ENCODE measurements at regions not wholly inside any gene's neighbourhood (a gene's known extent, or its start where the extent isn't known, plus 50 kb on each side); places are given as distances from the start of the nearest gene placed in this dataset.

DNA sequence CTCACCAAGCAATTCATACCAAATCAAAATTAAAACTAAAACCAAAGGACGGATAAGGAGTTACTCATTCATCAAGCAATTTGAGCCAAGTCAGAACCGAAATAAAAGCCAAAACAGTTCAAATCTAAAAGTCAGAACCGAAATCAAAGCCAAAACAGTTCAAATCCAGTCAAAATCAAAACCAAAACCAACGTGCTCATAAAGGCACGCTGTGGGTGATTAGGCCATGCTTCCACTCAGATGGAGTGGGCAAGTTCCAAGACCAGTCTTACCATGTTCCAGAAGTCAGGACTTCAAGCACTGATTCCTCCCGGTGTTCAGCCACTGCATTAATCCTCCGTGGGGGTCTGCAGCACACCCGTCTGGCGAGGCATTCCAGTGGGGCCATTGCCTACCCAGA lies 409.3 kb downstream of the TGFB2 start:
- TF ChIP-seq, protein P1, sequence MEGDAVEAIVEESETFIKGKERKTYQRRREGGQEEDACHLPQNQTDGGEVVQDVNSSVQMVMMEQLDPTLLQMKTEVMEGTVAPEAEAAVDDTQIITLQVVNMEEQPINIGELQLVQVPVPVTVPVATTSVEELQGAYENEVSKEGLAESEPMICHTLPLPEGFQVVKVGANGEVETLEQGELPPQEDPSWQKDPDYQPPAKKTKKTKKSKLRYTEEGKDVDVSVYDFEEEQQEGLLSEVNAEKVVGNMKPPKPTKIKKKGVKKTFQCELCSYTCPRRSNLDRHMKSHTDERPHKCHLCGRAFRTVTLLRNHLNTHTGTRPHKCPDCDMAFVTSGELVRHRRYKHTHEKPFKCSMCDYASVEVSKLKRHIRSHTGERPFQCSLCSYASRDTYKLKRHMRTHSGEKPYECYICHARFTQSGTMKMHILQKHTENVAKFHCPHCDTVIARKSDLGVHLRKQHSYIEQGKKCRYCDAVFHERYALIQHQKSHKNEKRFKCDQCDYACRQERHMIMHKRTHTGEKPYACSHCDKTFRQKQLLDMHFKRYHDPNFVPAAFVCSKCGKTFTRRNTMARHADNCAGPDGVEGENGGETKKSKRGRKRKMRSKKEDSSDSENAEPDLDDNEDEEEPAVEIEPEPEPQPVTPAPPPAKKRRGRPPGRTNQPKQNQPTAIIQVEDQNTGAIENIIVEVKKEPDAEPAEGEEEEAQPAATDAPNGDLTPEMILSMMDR (IDR thresholded peaks at IDR 0.05; ENCODE audit: low read depth, low read length), result no peak
- no peaks in the 10 kb centered on the region for H3K9me3 ChIP-seq (ENCODE audit: severe bottlenecking)
- H3K27ac ChIP-seq, result no peak overlapping the region
- no peak overlapping the region for H3K4me3 ChIP-seq (ENCODE audit: low read depth, low read length)
- H3K36me3 ChIP-seq, result no peaks in the 10 kb centered on the region
- H3K27me3 ChIP-seq (ENCODE audit: insufficient read depth, low read depth, severe bottlenecking), result no peaks in the 10 kb centered on the region
- no peak for DNase-seq

GRCh38 chr1:218755128-218755527 lies 410.0 kb downstream of the TGFB2 start:
- no peak for DNase-seq
- no peak overlapping the region for H3K27ac ChIP-seq
- no peaks in the 10 kb centered on the region for H3K36me3 ChIP-seq
- TF ChIP-seq, protein P1 (IDR thresholded peaks at IDR 0.05; ENCODE audit: low read depth, low read length), result no peak
- no peaks in the 10 kb centered on the region for H3K9me3 ChIP-seq (ENCODE audit: severe bottlenecking)
- H3K27me3 ChIP-seq (ENCODE audit: insufficient read depth, low read depth, severe bottlenecking), result no peaks in the 10 kb centered on the region
- no peak overlapping the region for H3K4me3 ChIP-seq (ENCODE audit: low read depth, low read length)

DNA sequence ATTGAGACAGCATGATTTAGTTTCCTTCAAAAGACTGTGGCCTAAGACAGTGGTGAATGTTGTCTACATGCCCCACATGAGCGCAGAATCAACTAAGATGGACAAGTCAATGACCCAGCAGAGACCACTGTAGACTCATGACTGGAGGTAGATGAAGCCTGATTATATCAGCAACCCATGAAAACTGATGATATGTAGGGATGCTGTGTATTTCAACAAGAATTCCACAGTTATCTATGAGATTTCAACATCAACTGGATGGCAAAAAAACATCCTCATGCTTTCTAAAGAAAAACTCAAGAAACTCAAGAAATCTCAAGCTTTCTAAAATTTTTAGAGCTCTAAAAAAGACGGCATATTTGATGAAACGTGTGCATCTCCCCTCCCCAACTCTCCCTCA lies 413.9 kb upstream of the LYPLAL1 start:
- Histone ChIP-seq H3K9me3 (ENCODE audit: severe bottlenecking) (no peaks in the 10 kb centered on the region), H3K27ac (no peak overlapping the region), H3K36me3 (no peaks in the 10 kb centered on the region), H3K27me3 (ENCODE audit: insufficient read depth, low read depth, severe bottlenecking) (no peaks in the 10 kb centered on the region), H3K4me3 (ENCODE audit: low read depth, low read length) (no peak overlapping the region)
- DNase-seq, result no peak
- TF ChIP-seq, protein P1 (IDR thresholded peaks at IDR 0.05; ENCODE audit: low read depth, low read length), result no peak

GRCh38 chr1:218760601-218761570 lies 412.8 kb upstream of the LYPLAL1 start:
- Histone ChIP-seq H3K27me3 (ENCODE audit: insufficient read depth, low read depth, severe bottlenecking) (no peaks in the 10 kb centered on the region), H3K4me3 (ENCODE audit: low read depth, low read length) (no peak overlapping the region), H3K27ac (no peak overlapping the region), H3K36me3 (no peaks in the 10 kb centered on the region), H3K9me3 (ENCODE audit: severe bottlenecking) (no peaks in the 10 kb centered on the region)
- no peak for DNase-seq
- TF ChIP-seq, protein P1 (IDR thresholded peaks at IDR 0.05; ENCODE audit: low read depth, low read length), result no peak

DNA sequence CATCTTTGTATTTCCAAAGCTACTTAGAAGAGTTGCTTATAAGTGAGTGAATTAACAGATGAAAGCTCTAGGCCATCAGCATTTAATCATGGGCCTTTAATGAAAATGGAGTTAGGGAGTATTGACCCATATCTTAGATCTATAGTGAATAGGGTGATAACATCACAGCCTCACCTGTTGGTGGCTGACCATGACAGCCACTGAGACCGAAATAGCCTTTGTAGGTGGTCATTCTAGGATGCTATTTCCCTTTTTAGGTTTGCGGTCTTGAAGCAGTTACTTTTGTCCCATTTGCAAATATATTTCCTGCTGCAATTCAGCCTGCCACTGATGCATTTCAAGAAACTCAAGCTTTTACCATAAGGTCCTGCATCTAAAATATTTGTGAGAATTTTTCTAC lies 410.1 kb upstream of the LYPLAL1 start:
- Histone ChIP-seq H3K9me3 (ENCODE audit: severe bottlenecking) (no peaks in the 10 kb centered on the region), H3K36me3 (no peaks in the 10 kb centered on the region), H3K27ac (no peak overlapping the region), H3K4me3 (ENCODE audit: low read depth, low read length) (no peak overlapping the region), H3K27me3 (ENCODE audit: insufficient read depth, low read depth, severe bottlenecking) (no peaks in the 10 kb centered on the region)
- no peak for DNase-seq
- TF ChIP-seq, protein P1 (IDR thresholded peaks at IDR 0.05; ENCODE audit: low read depth, low read length), result no peak
